NCI-H82 treated with DMSO at 0.1 percent for 48 hours (cell line): ENCODE measurements at regions not wholly inside any gene's neighbourhood (a gene's known extent, or its start where the extent isn't known, plus 50 kb on each side); places are given as distances from the start of the nearest gene placed in this dataset.
"Not testable (repeated sequence)": the region's sequence is repeated elsewhere in the genome, so short reads cannot be mapped to it uniquely, and the experiment has no call there.

ENCODE experiments used
- DNase-seq: peaks from one replicate; lab custom pipeline; 2025; ENCODE audit not compliant: unreplicated experiment; lab: John Stamatoyannopoulos, UW

DNA sequence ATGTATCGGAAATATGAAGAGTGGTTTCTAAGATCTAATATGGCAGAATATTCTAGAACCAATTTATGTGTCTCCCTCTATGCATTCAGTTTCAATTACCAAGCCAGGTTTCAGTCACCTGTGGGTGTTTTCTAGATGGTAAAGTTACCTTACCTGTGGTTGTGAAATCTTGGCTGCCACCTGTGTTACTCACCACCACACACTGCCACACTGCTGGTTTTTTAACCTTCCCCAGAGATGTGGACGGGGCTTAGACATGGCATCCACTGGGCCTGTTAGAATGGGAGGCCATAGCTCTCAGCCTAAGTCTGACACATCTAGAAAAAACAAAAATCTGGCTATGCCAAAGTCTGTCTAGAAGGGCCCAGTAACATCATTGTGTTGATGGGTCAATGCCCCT lies 896.5 kb upstream of the PABPC4L start:
- no peak for DNase-seq

DNA sequence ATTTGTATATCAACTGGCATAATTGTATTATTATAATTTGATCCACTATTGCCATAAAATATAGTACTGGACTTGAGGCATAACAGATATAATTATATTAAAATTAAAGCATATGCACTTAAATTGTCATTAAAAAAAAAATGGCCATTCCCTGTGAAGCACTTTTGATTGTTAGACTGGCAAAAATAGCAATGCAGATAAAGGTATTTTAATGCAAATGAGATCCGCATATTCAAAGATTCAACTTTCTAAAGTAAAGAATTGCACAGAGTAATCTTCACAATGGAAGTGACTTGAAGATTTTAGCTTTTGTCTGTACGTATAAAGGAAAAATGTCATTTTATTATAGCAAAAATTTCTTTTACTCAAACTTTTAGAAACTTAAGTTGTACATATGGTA lies 871.8 kb upstream of the PABPC4L start:
- no peak for DNase-seq

DNA sequence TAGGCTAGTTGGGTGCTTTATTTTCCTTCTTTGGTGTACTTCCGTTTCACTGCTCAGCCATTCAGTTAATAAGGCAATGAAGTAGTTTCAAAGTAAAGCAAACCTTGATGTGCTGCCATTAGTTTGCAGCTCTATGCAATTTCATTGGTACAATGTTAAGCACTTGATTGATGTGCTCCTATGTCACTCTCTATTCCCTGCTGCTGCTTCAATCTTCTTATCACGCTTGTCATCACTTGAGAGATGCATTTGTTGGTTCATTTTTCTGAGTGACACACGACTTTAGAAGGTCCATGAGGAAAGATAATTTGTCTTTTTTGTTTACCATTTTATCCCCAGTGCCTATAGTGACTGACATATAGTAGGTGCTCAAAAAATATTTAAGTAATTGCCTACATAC lies 871.0 kb upstream of the PABPC4L start:
- DNase-seq, result no peak

DNA sequence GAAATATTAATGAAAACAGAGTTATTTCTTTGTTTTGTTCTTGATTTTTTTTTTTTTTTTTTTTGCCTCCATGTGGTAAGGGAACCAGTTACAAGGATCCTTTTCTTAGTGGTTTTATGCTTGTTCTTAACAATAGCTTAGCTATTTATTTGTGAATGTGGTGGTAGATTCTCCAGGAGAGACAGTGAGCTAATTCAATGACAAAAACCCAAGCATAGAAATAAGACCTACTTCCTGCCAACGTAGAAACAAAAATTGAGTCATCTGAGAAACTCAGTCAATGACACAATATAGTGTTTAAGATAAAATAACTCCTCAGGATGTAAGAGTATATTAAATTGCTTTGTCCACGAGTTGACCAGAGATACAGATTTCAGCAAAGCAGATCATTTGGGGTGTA lies 863.8 kb upstream of the PABPC4L start:
- DNase-seq, result no peak

DNA sequence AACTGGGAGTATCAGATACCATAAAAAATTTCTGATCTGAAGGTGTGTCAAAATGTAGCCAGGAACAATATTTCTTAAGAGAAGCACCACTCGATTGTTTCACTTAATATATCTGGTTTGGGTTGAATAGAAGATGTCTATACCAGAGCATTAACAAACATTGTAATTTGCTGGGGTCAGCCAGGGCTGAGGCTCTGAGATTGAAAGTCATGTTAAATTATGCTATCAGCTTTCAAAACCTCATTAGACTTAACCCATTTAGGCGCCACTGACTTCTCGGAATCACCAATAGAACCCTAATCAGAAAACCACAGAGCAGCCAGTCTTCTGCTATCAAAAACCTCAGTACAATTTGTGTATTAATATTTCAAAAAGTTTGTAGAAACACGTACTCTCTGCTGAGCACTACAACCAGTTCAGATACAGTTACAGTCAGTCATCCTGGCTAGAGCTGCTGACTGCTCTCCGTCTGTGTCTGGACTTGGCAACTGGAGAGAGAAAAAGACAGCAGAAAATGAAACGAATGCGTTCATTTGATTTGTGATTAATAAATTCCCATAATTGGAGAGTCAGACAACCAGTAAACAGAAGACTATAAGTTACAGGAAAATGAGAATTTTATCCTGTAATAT lies 848.6 kb upstream of the PABPC4L start:
- peak; percentile 0 for DNase-seq

GRCh38 chr4:135032670-135033069 lies 831.1 kb upstream of the PABPC4L start:
- DNase-seq, result no peak

- no peak for DNase-seq
Observed at GRCh38 chr4:135015771-135016170, 814.2 kb upstream of the PABPC4L start.

DNA sequence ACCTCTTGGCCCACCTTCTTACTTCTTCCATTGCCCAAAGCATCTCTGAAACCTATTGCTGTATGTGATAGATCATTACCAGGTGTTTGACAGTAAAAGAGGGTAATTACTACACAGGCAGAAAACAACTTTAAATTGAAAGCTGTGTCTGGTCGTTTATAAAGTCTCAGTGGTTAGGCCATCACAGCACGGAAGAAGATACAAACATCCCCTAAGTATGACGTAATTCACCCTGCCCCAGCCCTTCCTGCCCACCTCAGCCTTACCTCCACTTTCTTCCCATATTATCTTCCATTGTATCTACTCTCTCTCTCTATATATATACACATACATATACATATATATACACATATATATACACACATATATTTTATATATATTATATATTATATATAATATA lies 805.8 kb upstream of the PABPC4L start:
- no peak for DNase-seq

DNA sequence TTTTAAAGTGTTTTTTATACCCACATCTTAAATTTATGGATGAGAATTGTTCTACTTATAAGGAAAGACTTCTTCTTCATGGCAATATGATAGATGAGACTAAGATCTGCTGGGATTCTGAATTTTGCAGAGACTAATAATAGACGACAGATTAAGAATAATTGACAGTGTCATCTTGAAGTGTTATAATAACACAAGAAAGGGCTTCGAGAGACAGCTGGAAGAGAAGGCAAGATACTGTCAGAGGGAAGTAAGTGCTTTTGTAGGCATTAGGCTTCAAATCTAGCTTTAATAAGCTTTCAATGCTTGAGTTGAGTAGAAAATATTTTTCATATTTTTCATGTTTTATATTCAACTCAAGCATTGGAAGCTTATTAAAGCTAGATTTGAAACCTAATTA lies 797.6 kb upstream of the PABPC4L start:
- no peak for DNase-seq

- DNase-seq, result no peak
Observed at GRCh38 chr4:134961963-134962362, 760.4 kb upstream of the PABPC4L start.

GRCh38 chr4:134958862-134959261 lies 757.3 kb upstream of the PABPC4L start:
- DNase-seq, result no peak

DNA sequence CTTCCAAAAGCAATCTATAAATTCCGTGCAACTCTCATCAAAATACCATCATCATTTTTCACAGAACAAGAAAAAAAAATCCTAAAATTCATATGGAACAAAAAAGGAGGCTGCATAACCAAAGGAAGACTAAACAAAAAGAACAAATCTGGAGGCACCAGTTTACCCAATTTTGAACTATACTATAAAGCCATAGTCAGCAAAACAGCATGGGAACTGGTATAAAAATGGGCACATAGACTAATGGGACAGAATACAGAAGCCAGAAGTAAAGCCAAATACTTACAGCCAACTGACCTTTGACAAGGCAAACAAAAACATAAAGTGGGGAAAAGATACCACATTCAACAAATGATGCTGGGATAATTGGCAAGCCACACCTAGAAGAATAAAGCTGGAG lies 753.5 kb upstream of the PABPC4L start:
- no peak for DNase-seq

GRCh38 chr4:134952775-134953174 lies 751.2 kb upstream of the PABPC4L start:
- DNase-seq, result no peak

- no peak for DNase-seq
Observed at GRCh38 chr4:134952305-134952704, 750.7 kb upstream of the PABPC4L start.

DNA sequence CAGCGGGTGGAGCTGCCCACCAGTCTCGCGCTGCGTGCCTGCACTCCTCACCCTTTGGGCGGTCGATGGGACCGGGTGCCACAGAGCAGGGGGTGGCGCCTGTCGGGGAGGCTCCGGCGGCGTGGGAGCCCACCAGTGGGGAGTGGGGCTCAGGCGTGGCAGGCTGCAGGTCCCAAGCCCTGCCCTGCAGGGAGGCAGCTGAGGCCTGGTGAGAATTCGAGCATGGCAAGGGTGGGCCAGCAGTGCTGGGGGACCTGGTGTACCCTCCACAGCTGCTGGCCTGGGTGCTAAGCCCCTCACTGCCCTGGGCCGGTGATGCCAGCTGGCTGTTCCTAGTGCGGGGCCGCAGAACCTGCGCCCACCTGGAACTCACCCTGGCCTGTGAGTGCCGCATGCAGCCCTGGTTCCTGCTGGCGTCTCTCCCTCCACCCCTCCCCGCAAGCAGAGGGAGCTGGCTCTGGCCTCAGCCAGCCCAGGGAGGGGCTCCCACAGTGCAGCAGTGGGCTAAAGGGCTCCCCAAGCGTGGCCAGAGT lies 746.6 kb upstream of the PABPC4L start:
- no peak for DNase-seq

DNA sequence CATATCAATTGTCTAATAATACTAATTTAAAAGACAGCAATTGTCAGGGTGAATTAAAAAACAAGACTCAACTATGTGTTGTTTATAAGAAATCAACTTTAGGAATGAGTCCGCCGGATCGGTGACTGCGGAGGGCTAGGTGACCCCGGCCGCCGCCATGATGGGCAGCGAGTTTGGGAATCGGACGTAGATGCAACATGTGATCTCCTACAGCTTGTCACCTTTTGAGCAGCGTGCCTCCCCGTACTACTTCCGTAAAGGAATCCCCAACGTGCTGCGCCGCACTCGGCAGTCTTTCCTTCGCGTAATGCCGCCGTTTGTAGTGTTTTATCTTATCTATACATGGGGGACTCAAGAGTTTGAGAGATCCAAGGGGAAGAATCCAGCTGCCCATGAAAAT lies 742.5 kb upstream of the PABPC4L start:
- DNase-seq, result no peak

DNA sequence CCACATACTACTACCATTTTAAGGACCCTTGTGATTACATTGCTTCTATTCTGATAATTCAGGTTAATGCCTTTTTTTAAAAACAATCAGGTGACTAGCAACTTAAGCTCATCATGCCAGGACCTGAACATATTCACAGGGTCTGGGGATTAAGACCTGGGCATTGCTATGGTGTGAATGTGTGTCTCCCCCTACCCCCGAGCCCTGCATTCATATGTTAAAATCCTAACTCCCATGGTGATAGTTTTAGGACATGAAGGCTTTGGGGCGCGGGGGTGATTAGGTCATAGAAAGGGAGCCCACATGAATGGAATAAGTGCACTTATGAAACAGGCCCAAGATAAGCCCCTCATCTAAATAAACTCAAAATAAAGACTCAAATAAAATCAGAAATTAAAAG lies 734.4 kb upstream of the PABPC4L start:
- DNase-seq, result no peak

- DNase-seq, result peak; percentile 7
Observed at GRCh38 chr4:134935320-134935719, 733.7 kb upstream of the PABPC4L start.

GRCh38 chr4:134934036-134934808 lies 732.6 kb upstream of the PABPC4L start:
- no peak for DNase-seq

GRCh38 chr4:134915355-134915754 lies 713.8 kb upstream of the PABPC4L start:
- no peak for DNase-seq

DNA sequence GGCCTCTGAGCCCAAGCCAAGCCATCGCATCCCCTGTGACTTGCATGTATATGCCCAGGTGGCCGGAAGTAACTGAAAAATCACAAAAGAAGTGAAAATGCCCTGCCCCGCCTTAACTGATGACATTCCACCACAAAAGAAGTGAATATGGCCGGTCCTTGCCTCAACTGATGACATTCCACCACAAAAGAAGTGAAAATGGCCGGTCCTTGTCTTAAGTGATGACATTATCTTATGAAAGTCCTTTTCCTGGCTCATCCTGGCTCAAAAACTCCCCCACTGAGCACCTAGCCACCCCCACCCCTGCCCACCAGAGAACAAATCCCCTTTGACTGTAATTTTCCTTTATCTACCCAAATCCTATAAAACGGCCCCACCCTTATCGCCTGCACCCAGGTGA lies 712.7 kb upstream of the PABPC4L start:
- not testable (repeated sequence) for DNase-seq

DNA sequence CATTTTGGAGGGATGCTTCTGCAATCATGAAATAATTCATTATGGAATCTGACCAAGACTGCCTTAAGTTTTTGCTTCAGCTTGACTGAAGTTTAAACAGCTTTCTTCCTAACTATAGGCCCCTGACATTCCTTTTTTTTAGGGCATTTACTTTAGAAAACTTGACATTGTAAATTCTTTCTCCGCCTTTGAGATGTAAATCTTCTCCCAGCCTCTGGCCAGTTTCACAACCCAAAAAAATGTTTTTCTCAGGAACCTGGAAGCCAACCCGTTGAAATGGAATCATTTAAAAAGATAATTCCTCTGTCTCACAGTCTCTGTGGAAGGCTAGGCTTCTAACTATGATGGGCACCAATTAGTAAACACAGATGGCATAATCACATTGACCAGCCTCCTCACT lies 710.4 kb upstream of the PABPC4L start:
- no peak for DNase-seq
